ENCODE measurements at regions not wholly inside any gene's neighbourhood (a gene's known extent, or its start where the extent isn't known, plus 50 kb on each side); places are given as distances from the start of the nearest gene placed in this dataset.

GRCh38 chr4:125505621-125506020, 190.9 kb downstream of the FAT4 start:
- TF ChIP-seq POLR2A (IDR thresholded peaks at IDR 0.05) (no peak), CTCF (IDR thresholded peaks at IDR 0.05) (no peak), EP300 (IDR thresholded peaks at IDR 0.05) (no peak)
